ENCODE measurements at regions not wholly inside any gene's neighbourhood (a gene's known extent, or its start where the extent isn't known, plus 50 kb on each side); places are given as distances from the start of the nearest gene placed in this dataset.

DNA sequence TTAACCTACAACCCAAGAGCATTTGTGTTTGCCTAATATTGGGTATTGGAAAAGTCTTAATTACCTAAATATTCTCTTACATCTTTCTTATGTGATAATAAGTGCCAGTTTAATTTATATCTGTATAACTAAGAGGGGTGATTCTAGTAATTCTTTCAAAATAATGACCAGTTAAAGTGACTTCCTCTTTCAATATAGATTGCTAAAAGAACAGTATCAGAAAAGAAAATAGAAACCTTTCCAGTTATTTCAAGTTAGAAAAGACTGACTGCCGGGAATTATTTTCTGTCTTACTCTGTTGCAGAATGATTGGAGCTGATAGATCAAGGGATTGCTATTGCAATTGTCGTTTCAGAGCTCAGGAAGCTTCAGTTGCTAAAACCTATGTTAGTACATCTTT is 525.0 kb upstream of the SEMA3D start:
- TF ChIP-seq POLR2A (IDR thresholded peaks at IDR 0.05), result no peak
- TF ChIP-seq, protein P1, sequence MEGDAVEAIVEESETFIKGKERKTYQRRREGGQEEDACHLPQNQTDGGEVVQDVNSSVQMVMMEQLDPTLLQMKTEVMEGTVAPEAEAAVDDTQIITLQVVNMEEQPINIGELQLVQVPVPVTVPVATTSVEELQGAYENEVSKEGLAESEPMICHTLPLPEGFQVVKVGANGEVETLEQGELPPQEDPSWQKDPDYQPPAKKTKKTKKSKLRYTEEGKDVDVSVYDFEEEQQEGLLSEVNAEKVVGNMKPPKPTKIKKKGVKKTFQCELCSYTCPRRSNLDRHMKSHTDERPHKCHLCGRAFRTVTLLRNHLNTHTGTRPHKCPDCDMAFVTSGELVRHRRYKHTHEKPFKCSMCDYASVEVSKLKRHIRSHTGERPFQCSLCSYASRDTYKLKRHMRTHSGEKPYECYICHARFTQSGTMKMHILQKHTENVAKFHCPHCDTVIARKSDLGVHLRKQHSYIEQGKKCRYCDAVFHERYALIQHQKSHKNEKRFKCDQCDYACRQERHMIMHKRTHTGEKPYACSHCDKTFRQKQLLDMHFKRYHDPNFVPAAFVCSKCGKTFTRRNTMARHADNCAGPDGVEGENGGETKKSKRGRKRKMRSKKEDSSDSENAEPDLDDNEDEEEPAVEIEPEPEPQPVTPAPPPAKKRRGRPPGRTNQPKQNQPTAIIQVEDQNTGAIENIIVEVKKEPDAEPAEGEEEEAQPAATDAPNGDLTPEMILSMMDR (IDR thresholded peaks at IDR 0.05), result no peak

Data from heart left ventricle (tissue), 13 donors.